ENCODE measurements at regions not wholly inside any gene's neighbourhood (a gene's known extent, or its start where the extent isn't known, plus 50 kb on each side); places are given as distances from the start of the nearest gene placed in this dataset.

GRCh38 chr10:3714967-3715366, 70.0 kb downstream of the KLF6 start:
- H3K27me3 ChIP-seq, result no peaks in the 10 kb centered on the region

DNA sequence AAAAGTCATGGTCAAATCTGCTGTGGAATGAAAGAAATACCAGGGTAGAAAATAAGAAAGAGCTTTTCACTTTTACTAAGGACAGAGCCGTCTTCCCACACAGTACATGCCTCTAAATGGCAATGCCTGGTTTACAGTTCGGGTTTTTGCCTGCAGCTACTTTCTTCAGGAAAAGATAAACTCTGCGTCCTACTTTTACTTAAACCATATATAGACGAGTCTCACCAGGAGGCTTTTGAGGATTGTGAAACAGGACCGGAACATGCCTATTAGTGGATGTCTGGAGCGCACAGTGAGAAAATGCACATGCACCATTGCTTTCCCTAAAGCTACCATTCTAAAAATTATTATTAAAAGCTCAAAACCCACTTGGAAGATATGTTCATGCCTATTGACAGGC, 70.5 kb downstream of the KLF6 start:
- no peak for DNase-seq
- 80 to 86% methylated on average over 6 of the region's 6 CpGs for WGBS, 2 donors (ENCODE audit: low coverage in 1 of 2)
- Histone ChIP-seq H3K36me3 (no peaks in the 10 kb centered on the region), H3K4me3 (no peak overlapping the region), H3K4me1 (no peaks in the 10 kb centered on the region), H3K27ac (no peak overlapping the region), H3K27me3 (no peaks in the 10 kb centered on the region), H3K9me3 (peaks cover 0 to 4% of the 10 kb centered on the region in 2 donors)
- intact Hi-C loops (cut with DNase I; ENCODE audit: low total_unique reads), result no loop called here
- in situ Hi-C loops (cut with MboI; ENCODE audit: low pct_ligation_motif_present in 1 of 4, low pct_unique_long_range_greater_than_20kb in 1 of 4, low sequenced_read_pairs in 3 of 4), result no loop called here
- TF ChIP-seq, protein P1, sequence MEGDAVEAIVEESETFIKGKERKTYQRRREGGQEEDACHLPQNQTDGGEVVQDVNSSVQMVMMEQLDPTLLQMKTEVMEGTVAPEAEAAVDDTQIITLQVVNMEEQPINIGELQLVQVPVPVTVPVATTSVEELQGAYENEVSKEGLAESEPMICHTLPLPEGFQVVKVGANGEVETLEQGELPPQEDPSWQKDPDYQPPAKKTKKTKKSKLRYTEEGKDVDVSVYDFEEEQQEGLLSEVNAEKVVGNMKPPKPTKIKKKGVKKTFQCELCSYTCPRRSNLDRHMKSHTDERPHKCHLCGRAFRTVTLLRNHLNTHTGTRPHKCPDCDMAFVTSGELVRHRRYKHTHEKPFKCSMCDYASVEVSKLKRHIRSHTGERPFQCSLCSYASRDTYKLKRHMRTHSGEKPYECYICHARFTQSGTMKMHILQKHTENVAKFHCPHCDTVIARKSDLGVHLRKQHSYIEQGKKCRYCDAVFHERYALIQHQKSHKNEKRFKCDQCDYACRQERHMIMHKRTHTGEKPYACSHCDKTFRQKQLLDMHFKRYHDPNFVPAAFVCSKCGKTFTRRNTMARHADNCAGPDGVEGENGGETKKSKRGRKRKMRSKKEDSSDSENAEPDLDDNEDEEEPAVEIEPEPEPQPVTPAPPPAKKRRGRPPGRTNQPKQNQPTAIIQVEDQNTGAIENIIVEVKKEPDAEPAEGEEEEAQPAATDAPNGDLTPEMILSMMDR (IDR thresholded peaks at IDR 0.05), result no peak
- TF ChIP-seq POLR2A (IDR thresholded peaks at IDR 0.05) (no peak), POLR2AphosphoS5 (IDR thresholded peaks at IDR 0.05) (no peak), EP300 (IDR thresholded peaks at IDR 0.05; ENCODE audit: low read depth) (no peak)

More at GRCh38 chr10:3714967-3715366, 70.0 kb downstream of the KLF6 start:
- in situ Hi-C loops (cut with MboI; ENCODE audit: low pct_ligation_motif_present in 1 of 4, low pct_unique_long_range_greater_than_20kb in 1 of 4, low sequenced_read_pairs in 3 of 4), result no loop called here
- 79 to 93% methylated on average over 2 of the region's 2 CpGs for WGBS, 2 donors (ENCODE audit: low coverage in 1 of 2)
- intact Hi-C loops (cut with DNase I; ENCODE audit: low total_unique reads), result no loop called here
- H3K4me1 ChIP-seq, result no peaks in the 10 kb centered on the region
- no peak overlapping the region for H3K4me3 ChIP-seq
- H3K9me3 ChIP-seq, result peaks cover 0 to 4% of the 10 kb centered on the region in 2 donors
- no peaks in the 10 kb centered on the region for H3K36me3 ChIP-seq
- no peak for DNase-seq
- no peak overlapping the region for H3K27ac ChIP-seq
- TF ChIP-seq, protein P1 (IDR thresholded peaks at IDR 0.05), result no peak
- no peak for TF ChIP-seq POLR2A (IDR thresholded peaks at IDR 0.05)
- no peak for TF ChIP-seq POLR2AphosphoS5 (IDR thresholded peaks at IDR 0.05)
- TF ChIP-seq EP300 (IDR thresholded peaks at IDR 0.05; ENCODE audit: low read depth), result no peak

DNA sequence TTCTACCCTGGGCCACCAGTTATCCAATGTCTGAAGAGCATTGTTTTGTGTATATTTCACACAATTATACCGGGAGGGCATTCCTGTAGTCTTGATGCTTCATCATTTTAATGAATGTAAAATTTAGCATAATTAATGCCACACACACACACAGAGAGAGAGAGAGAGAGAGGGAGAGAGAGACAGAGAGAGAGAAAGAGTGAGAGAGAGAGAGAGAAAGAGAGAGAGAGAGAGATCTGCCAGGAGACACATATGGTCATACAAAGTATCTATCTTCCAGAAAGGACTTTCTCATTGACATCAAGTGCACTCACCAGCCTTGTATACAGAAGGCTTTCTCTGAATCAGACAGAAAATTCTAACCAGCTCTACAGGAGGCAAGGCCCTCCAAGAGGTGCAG, 72.3 kb downstream of the KLF6 start:
- TF ChIP-seq POLR2AphosphoS5 (IDR thresholded peaks at IDR 0.05), result no peak
- no peak for TF ChIP-seq EP300 (IDR thresholded peaks at IDR 0.05; ENCODE audit: low read depth)
- TF ChIP-seq POLR2A (IDR thresholded peaks at IDR 0.05), result no peak
- TF ChIP-seq, protein P1 (IDR thresholded peaks at IDR 0.05), result no peak
- no peaks in the 10 kb centered on the region for H3K27me3 ChIP-seq
- H3K4me1 ChIP-seq, result no peaks in the 10 kb centered on the region
- 93 to 100% methylated on average over 1 of the region's 1 CpG for WGBS, 2 donors (ENCODE audit: low coverage in 1 of 2)
- in situ Hi-C loops (cut with MboI; ENCODE audit: low pct_ligation_motif_present in 1 of 4, low pct_unique_long_range_greater_than_20kb in 1 of 4, low sequenced_read_pairs in 3 of 4), result no loop called here
- no peak overlapping the region for H3K4me3 ChIP-seq
- DNase-seq, result no peak
- no peaks in the 10 kb centered on the region for H3K36me3 ChIP-seq
- peaks cover 0 to 4% of the 10 kb centered on the region in 2 donors for H3K9me3 ChIP-seq
- H3K27ac ChIP-seq, result no peak overlapping the region
- intact Hi-C loops (cut with DNase I; ENCODE audit: low total_unique reads), result no loop called here

- Histone ChIP-seq H3K36me3 (no peaks in the 10 kb centered on the region), H3K4me3 (no peak overlapping the region), H3K27me3 (no peaks in the 10 kb centered on the region), H3K27ac (no peak overlapping the region), H3K4me1 (no peaks in the 10 kb centered on the region), H3K9me3 (peaks cover 0 to 4% of the 10 kb centered on the region in 2 donors)
- intact Hi-C loops (cut with DNase I; ENCODE audit: low total_unique reads), result no loop called here
- in situ Hi-C loops (cut with MboI; ENCODE audit: low pct_ligation_motif_present in 1 of 4, low pct_unique_long_range_greater_than_20kb in 1 of 4, low sequenced_read_pairs in 3 of 4), result no loop called here
- TF ChIP-seq POLR2A (IDR thresholded peaks at IDR 0.05), result no peak
- TF ChIP-seq EP300 (IDR thresholded peaks at IDR 0.05; ENCODE audit: low read depth), result no peak
- TF ChIP-seq POLR2AphosphoS5 (IDR thresholded peaks at IDR 0.05), result no peak
- TF ChIP-seq, protein P1 (IDR thresholded peaks at IDR 0.05), result no peak
- DNase-seq, result no peak
Measured at GRCh38 chr10:3711918-3712317, 73.1 kb downstream of the KLF6 start.

All from transverse colon (tissue), 4 donors.